Activated naive CD4-positive, alpha-beta T cell (primary cell): ENCODE measurements at regions not wholly inside any gene's neighbourhood (a gene's known extent, or its start where the extent isn't known, plus 50 kb on each side); places are given as distances from the start of the nearest gene placed in this dataset.

Experiments used
- DNase-seq, 4 experiments: peaks; one replicate each; lab custom pipeline; 2025; lab: John Stamatoyannopoulos, UW

GRCh38 chr6:2464641-2465040 lies 219.2 kb upstream of the GMDS start:
- DNase-seq: no peak

- no peak for DNase-seq
These were observed 217.4 kb upstream of the GMDS start for GRCh38 chr6:2462831-2463230.

GRCh38 chr6:2460216-2460745 lies 214.9 kb upstream of the GMDS start:
- DNase-seq: no peak

- no peak for DNase-seq
These were observed 208.8 kb upstream of the GMDS start for GRCh38 chr6:2454180-2454579.

GRCh38 chr6:2450546-2450945 lies 205.1 kb upstream of the GMDS start:
- DNase-seq: no peak

GRCh38 chr6:2449572-2449940 lies 204.2 kb upstream of the GMDS start:
- no peak for DNase-seq

- no peak for DNase-seq
These were observed 203.6 kb upstream of the GMDS start for GRCh38 chr6:2448826-2449571.

GRCh38 chr6:2447931-2448330 lies 202.5 kb upstream of the GMDS start:
- no peak for DNase-seq

- no peak for DNase-seq
These were observed 202.0 kb upstream of the GMDS start for GRCh38 chr6:2447318-2447920.

- DNase-seq: no peak
These were observed 196.4 kb upstream of the GMDS start for GRCh38 chr6:2441601-2442475.

- no peak for DNase-seq
These were observed 195.1 kb upstream of the GMDS start for GRCh38 chr6:2440516-2440915.

GRCh38 chr6:2439632-2440031 lies 194.2 kb upstream of the GMDS start:
- DNase-seq: no peak

GRCh38 chr6:2439082-2439481 lies 193.7 kb upstream of the GMDS start:
- no peak for DNase-seq

GRCh38 chr6:2436410-2437154 lies 191.2 kb upstream of the GMDS start:
- DNase-seq: no peak

- no peak for DNase-seq
These were observed 189.9 kb upstream of the GMDS start for GRCh38 chr6:2435323-2435722.

GRCh38 chr6:2434912-2435311 lies 189.5 kb upstream of the GMDS start:
- no peak for DNase-seq

- DNase-seq: no peak
These were observed 188.7 kb upstream of the GMDS start for GRCh38 chr6:2434116-2434515.

GRCh38 chr6:2433711-2434110 lies 188.3 kb upstream of the GMDS start:
- DNase-seq: no peak

- no peak for DNase-seq
These were observed 187.9 kb upstream of the GMDS start for GRCh38 chr6:2433266-2433665.

GRCh38 chr6:2432292-2432691 lies 186.9 kb upstream of the GMDS start:
- no peak for DNase-seq

- DNase-seq: no peak
These were observed 185.2 kb upstream of the GMDS start for GRCh38 chr6:2430612-2431011.

GRCh38 chr6:2429460-2429859 lies 184.1 kb upstream of the GMDS start:
- DNase-seq: no peak
